Uterus (tissue), 3 donors: ENCODE measurements at regions not wholly inside any gene's neighbourhood (a gene's known extent, or its start where the extent isn't known, plus 50 kb on each side); places are given as distances from the start of the nearest gene placed in this dataset.
A peak's percentile ranks its signal among the peaks of the same experiment; 100 is the strongest.
"Not testable (repeated sequence)": the region's sequence is repeated elsewhere in the genome, so short reads cannot be mapped to it uniquely, and the experiment has no call there.

Experiments used
- DNase-seq, 2 donors: peaks; one replicate each; pipeline ENCODE4 v3.0.0-alpha.2; 2019 to 2020
- H3K27ac ChIP-seq, 2 donors: fragments of 200-600 bp; sonication (generic); 1 replicate in 1 of 2; 2 replicates in 1 of 2; pipeline ENCODE4 v1.5.1; 2016 to 2018
- H3K27me3 ChIP-seq, 2 donors: fragments of 200-600 bp; sonication (generic); one replicate each; pipeline ENCODE4 v1.5.1; 2018 to 2019; ENCODE audit warnings: control low read depth in 1 of 2
- H3K36me3 ChIP-seq, 2 donors: fragments of 200-600 bp; sonication (generic); one replicate each; pipeline ENCODE4 v1.5.1; 2019; ENCODE audit warnings: control low read depth in 1 of 2
- H3K4me1 ChIP-seq, 2 donors: fragments of 200-600 bp; sonication (generic); one replicate each; pipeline ENCODE4 v1.5.1; 2018 to 2019; ENCODE audit warnings: control low read depth in 1 of 2
- H3K4me3 ChIP-seq, 2 donors: fragments of 200-600 bp; sonication (generic); 1 replicate in 1 of 2; 2 replicates in 1 of 2; pipeline ENCODE4 v1.5.1; 2018 to 2019; ENCODE audit warnings: mild to moderate bottlenecking in 1 of 2
- H3K9me3 ChIP-seq, 2 donors: fragments of 200-600 bp; sonication (generic); one replicate each; pipeline ENCODE4 v1.5.1; 2019; ENCODE audit warnings: control low read depth in 1 of 2
- POLR2A ChIP-seq, 2 donors: fragments of 450-650 bp; IDR thresholded peaks; one replicate each; pipeline ENCODE4 v1.6.1; 2016; ENCODE audit warnings: antibody characterized with exemption in 2 of 2, mild to moderate bottlenecking in 1 of 2, moderate library complexity in 1 of 2
- intact Hi-C: fragments of 100-400 bp; cut with DNase I; formaldehyde crosslinking; loops from one replicate; pipeline ENCODE4 v1.15.1; 2023; ENCODE audit warnings: low total_unique reads
- TF ChIP-seq, protein P1 (sequence below), 4 experiments: fragments of 200-600 bp in 2 of 4; fragments of 450-650 bp in 2 of 4; sonication (generic) in 2 of 4; IDR thresholded peaks; one replicate each; pipeline ENCODE4 v1.5.1; 2016 to 2019; ENCODE audit warnings: antibody characterized with exemption in 4 of 4, mild to moderate bottlenecking in 2 of 4, moderate library complexity in 1 of 4
- donor health status: DM: yes; HTN: yes; CAD: no.

DNA sequence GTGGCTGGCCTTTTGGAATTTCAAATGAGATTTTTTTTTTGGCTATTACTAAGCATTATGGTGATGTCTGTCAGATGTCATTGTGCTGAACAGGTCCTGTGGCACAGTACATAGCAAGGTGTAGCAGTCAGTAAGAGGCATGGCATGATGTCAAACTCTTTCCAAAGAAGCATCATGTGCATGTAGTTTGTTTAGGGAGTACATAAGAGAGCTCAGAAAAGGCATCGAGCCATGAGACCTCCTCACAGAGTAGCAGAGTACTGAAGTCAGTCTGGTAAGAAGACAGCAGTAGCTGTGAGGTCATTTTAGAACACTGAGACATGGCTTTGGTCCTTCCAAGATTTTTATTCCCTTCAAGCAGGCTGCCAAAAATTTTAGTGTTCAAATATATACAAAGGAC, 134.9 kb upstream of the SPRED1 start:
- Histone ChIP-seq H3K27me3 (no peaks in the 10 kb centered on the region), H3K36me3 (no peaks in the 10 kb centered on the region), H3K27ac (no peak overlapping the region), H3K4me3 (no peak overlapping the region), H3K9me3 (no peaks in the 10 kb centered on the region), H3K4me1 (no peaks in the 10 kb centered on the region)
- DNase-seq = no peak
- TF ChIP-seq, protein P1, sequence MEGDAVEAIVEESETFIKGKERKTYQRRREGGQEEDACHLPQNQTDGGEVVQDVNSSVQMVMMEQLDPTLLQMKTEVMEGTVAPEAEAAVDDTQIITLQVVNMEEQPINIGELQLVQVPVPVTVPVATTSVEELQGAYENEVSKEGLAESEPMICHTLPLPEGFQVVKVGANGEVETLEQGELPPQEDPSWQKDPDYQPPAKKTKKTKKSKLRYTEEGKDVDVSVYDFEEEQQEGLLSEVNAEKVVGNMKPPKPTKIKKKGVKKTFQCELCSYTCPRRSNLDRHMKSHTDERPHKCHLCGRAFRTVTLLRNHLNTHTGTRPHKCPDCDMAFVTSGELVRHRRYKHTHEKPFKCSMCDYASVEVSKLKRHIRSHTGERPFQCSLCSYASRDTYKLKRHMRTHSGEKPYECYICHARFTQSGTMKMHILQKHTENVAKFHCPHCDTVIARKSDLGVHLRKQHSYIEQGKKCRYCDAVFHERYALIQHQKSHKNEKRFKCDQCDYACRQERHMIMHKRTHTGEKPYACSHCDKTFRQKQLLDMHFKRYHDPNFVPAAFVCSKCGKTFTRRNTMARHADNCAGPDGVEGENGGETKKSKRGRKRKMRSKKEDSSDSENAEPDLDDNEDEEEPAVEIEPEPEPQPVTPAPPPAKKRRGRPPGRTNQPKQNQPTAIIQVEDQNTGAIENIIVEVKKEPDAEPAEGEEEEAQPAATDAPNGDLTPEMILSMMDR (IDR thresholded peaks at IDR 0.05) = no peak
- TF ChIP-seq POLR2A (IDR thresholded peaks at IDR 0.05) = no peak
- intact Hi-C loops = no loop called here

DNA sequence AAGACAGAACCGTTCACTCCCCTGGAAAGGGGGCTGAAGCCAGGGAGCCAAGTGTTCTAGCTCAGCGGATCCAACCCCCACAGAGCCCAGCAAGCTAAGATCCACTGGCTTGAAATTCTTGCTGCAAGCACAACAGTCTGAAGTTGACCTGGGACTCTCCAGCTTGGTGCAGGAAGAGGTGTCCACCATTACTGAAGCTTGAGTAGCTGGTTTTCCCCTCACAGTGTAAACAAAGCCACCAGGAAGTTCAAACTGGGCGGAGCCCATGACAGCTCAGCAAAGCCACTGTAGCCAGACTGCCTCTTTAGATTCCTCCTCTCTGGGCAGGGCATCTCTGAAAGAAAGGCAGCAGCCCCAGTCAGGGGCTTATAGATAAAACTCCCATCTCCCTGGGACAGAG, 132.8 kb upstream of the SPRED1 start:
- H3K27ac ChIP-seq = not testable (repeated sequence)

DNA sequence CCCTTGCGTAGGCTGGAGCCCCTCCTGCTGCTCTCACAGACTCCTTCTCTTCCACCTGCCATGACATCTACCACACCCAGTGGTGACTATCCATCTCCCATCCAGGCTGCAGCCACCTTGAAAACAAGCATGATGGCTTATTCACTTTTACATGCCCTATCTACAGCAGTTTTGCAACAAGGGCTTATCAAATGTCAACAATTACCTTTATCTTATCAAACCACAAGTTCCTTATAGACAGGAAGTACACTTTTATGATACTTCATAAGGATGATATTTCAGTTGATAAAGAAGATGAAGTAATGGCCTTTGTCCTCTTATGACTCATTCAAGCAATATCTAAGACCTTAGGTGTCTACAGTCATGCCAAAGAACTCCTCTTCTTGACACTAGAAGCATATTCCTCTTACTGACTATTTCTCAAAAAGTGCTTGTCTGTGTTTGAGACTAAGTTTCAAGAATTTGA, 125.3 kb upstream of the SPRED1 start:
- H3K4me1 ChIP-seq = peaks cover 0 to 16% of the 10 kb centered on the region in 2 donors
- intact Hi-C loops = no loop called here
- no peak for DNase-seq
- H3K4me3 ChIP-seq = no peak overlapping the region
- H3K9me3 ChIP-seq = no peaks in the 10 kb centered on the region
- TF ChIP-seq, protein P1 (IDR thresholded peaks at IDR 0.05) = no peak
- no peak for TF ChIP-seq POLR2A (IDR thresholded peaks at IDR 0.05)
- no peaks in the 10 kb centered on the region for H3K36me3 ChIP-seq
- no peaks in the 10 kb centered on the region for H3K27me3 ChIP-seq
- H3K27ac ChIP-seq = no peak overlapping the region

More for the DNA sequence above, 132.8 kb upstream of the SPRED1 start:
- H3K36me3 ChIP-seq, H3K4me3 ChIP-seq, H3K27me3 ChIP-seq, intact Hi-C loops, H3K4me1 ChIP-seq, H3K9me3 ChIP-seq, DNase-seq: not testable (repeated sequence)

DNA sequence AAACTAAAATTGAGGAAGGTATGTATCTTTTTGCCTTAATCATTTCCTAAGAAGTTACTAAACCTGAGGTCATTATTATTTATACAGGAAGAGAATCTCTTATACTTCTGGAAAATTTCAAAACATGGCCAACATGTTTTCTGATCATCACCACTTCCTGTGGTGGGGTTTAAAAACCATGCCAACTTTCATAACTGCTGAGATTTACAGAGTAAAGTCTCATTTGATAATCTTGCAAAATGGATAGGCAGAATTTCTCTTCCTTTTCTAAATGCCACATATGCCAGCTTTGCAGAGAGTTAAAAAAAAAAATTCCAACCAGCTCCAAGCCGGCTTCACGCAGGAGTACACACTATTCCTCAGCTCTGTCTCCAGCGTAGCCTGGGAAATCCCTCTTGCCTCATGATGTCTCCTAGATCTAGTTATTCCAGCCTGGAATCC, 124.3 kb upstream of the SPRED1 start:
- no peaks in the 10 kb centered on the region for H3K27me3 ChIP-seq
- intact Hi-C loops = no loop called here
- no peaks in the 10 kb centered on the region for H3K36me3 ChIP-seq
- peaks cover 0 to 16% of the 10 kb centered on the region in 2 donors for H3K4me1 ChIP-seq
- H3K4me3 ChIP-seq = no peak overlapping the region
- H3K27ac ChIP-seq = peak overlapping the region in 1 of 2 donors; percentile 5
- H3K9me3 ChIP-seq = no peaks in the 10 kb centered on the region
- no peak for DNase-seq
- no peak for TF ChIP-seq POLR2A (IDR thresholded peaks at IDR 0.05)
- TF ChIP-seq, protein P1 (IDR thresholded peaks at IDR 0.05) = no peak

DNA sequence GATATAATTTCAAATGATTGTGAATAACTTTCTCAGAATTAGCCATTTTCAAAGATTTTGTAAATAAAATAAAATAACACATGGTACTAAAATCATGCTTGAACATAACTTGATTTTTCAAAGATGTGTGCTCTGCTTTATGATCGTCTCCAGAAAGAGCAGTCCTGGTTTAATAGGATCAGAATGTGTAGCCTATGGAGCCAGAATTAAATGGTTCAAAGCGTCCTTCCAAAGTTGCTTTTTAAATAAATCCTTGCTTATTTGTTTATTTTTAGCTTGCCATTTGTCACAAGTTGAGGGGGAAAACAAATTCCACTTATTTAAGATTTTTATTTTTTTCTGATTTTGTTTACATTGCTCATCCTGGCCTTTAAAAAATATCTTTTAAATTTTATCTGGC, 123.7 kb upstream of the SPRED1 start:
- no peak for DNase-seq
- H3K36me3 ChIP-seq = no peaks in the 10 kb centered on the region

More for the DNA sequence above, 123.7 kb upstream of the SPRED1 start:
- Histone ChIP-seq H3K27me3 (no peaks in the 10 kb centered on the region), H3K4me1 (peaks cover 0 to 16% of the 10 kb centered on the region in 2 donors), H3K4me3 (no peak overlapping the region), H3K27ac (peak overlapping the region; percentile 73 to 90), H3K9me3 (no peaks in the 10 kb centered on the region)
- intact Hi-C loops = no loop called here
- TF ChIP-seq, protein P1 (IDR thresholded peaks at IDR 0.05) = no peak
- TF ChIP-seq POLR2A (IDR thresholded peaks at IDR 0.05) = no peak
